ENCODE measurements at regions not wholly inside any gene's neighbourhood (a gene's known extent, or its start where the extent isn't known, plus 50 kb on each side); places are given as distances from the start of the nearest gene placed in this dataset.
"Not testable (repeated sequence)": the region's sequence is repeated elsewhere in the genome, so short reads cannot be mapped to it uniquely, and the experiment has no call there.

GRCh38 chr5:158039911-158040347 is 181.0 kb upstream of the CLINT1 start:
- no peak for FAIRE-seq

GRCh38 chr5:158039441-158039840 is 180.5 kb upstream of the CLINT1 start:
- no peak for FAIRE-seq

GRCh38 chr5:158036983-158037595 is 178.1 kb upstream of the CLINT1 start:
- not testable (repeated sequence) for FAIRE-seq

- not testable (repeated sequence) for FAIRE-seq
These were observed 175.6 kb upstream of the CLINT1 start for GRCh38 chr5:158034586-158034985.

GRCh38 chr5:158033724-158034123 is 174.8 kb upstream of the CLINT1 start:
- FAIRE-seq = no peak

- FAIRE-seq = no peak
These were observed 174.1 kb upstream of the CLINT1 start for GRCh38 chr5:158033076-158033475.

GRCh38 chr5:158032246-158032645 is 173.3 kb upstream of the CLINT1 start:
- no peak for FAIRE-seq

GRCh38 chr5:158027806-158028775 is 169.1 kb upstream of the CLINT1 start:
- FAIRE-seq = no peak

GRCh38 chr5:158026304-158027031 is 167.5 kb upstream of the CLINT1 start:
- no peak for FAIRE-seq

- no peak for FAIRE-seq
These were observed 164.3 kb upstream of the CLINT1 start for GRCh38 chr5:158023266-158023665.

GRCh38 chr5:158022837-158023236 is 163.9 kb upstream of the CLINT1 start:
- FAIRE-seq = no peak

GRCh38 chr5:158022393-158022792 is 163.4 kb upstream of the CLINT1 start:
- no peak for FAIRE-seq

- no peak for FAIRE-seq
These were observed 161.8 kb upstream of the CLINT1 start for GRCh38 chr5:158020555-158021418.

- no peak for FAIRE-seq
These were observed 158.5 kb upstream of the CLINT1 start for GRCh38 chr5:158017469-158017868.

GRCh38 chr5:158014372-158014771 is 155.4 kb upstream of the CLINT1 start:
- no peak for FAIRE-seq

- FAIRE-seq = no peak
These were observed 155.0 kb upstream of the CLINT1 start for GRCh38 chr5:158013939-158014338.

- FAIRE-seq = no peak
These were observed 154.4 kb upstream of the CLINT1 start for GRCh38 chr5:158013303-158013702.

GRCh38 chr5:158011422-158011821 is 152.5 kb upstream of the CLINT1 start:
- no peak for FAIRE-seq

GRCh38 chr5:158010831-158011230 is 151.9 kb upstream of the CLINT1 start:
- no peak for FAIRE-seq

GRCh38 chr5:158007336-158007735 is 148.4 kb upstream of the CLINT1 start:
- no peak for FAIRE-seq

- no peak for FAIRE-seq
These were observed 140.8 kb upstream of the CLINT1 start for GRCh38 chr5:157999696-158000095.

- FAIRE-seq = no peak
These were observed 139.1 kb upstream of the CLINT1 start for GRCh38 chr5:157997991-157998504.
